HTR-8/SVneo (cell line): ENCODE measurements at regions not wholly inside any gene's neighbourhood (a gene's known extent, or its start where the extent isn't known, plus 50 kb on each side); places are given as distances from the start of the nearest gene placed in this dataset.

Experiments used
- DNase-seq: peaks from one replicate; pipeline ENCODE4 v3.0.0; 2011; ENCODE audit warnings: low spot score, mixed read lengths; ENCODE audit not compliant: insufficient read length
- FAIRE-seq: peaks from 2 replicates; lab custom pipeline; 2011; peaks lifted over from hg19 to GRCh38; lab: Jason Lieb, UNC

DNA sequence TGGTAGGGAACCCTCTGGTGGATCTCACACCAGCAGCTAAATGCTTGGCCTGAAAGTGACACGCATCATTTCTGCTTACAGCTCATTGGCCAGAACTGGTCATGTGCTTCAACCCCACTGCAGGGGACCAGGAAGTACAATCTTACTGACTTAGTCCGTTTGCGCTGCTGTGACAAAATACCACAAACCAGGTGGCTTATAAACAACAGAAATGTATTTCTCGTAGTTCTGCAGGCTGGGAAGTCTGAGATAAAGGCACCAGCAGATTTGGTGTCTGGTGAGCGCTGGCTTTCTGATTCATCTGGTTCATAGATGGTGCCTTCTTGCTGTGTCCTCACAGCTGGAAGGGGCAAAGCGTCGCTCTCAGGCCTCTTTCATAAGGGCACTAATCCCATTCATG lies 77.4 kb upstream of the SELENOK start:
- FAIRE-seq (no peak), DNase-seq (no peak)

DNA sequence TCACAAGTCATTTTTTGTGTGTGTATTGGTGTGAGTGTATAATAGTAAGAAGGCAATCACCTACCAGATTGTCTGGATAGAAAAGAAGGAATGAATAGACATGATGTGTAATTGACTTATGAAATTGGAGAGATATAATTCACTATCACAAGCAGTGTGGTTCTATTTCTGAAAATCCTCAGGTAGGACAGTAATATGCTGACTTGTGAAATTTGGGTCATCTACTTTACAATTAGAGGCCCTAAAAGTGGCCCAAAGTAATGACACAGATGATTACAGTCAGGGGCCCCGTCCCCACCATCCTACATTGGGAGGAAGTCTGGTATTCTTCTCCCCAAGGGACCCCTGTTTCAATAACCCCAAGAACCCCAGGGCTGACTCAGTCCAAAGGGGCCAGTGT lies 73.6 kb upstream of the SELENOK start:
- no peak for FAIRE-seq

DNA sequence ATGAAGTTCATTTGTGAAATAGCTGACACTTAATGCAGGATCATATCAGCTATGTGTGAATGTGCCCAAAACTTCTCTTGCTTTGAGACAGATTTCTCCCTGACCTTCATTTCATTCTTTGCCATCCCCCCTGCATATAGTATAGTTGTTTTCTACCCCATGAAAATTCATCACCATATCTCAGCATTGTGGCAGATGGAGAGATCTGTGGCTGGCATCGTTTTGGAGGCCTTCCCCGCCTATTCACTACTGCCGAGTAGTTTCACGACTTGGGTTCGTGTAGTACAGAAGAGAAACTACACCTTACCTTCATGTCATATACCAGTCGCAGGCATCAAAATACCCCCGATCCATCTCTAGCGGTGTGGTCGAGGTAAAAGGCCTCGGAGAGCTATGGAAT lies 66.2 kb upstream of the SELENOK start:
- FAIRE-seq (no peak), DNase-seq (no peak)

More for the DNA sequence above, 73.6 kb upstream of the SELENOK start:
- DNase-seq: no peak

DNA sequence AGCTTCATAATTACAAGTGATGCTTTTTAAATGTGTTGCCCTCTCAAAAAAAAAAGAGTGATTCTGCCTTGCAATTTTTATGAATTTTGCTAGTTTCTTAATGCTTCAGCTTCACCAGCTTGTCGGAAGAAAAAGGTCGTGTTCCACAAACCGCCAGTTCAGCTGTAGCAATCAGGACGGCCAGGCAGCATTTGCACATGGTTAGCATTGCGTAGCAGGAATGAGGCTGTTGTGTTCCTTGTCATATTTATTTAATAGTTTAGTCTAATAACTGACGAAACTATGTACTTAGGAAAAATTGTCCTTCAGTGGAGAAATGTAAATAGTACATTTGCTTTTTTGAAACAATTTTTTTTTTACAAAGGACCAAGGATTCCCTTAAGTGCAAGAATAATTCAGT lies 64.9 kb upstream of the SELENOK start:
- FAIRE-seq (no peak), DNase-seq (no peak)

DNA sequence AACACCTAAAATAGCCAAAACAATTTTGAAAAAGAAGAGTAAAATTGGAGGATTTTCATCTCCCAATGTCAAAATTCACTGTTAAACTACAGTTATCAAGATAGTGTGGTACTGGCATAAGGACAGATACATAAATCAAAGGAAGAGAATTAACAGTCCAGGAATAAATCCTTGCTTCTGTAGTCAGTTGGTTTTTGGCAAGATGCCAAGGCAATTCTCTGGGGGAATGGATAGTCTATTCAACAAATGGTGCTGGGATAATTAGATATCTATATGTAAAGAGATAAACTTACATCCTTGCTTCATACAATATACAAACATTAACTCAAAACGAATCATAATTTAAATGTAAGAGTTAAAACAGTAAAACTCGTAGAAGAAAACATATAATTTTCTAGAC lies 57.9 kb upstream of the SELENOK start:
- DNase-seq (no peak), FAIRE-seq (no peak)

DNA sequence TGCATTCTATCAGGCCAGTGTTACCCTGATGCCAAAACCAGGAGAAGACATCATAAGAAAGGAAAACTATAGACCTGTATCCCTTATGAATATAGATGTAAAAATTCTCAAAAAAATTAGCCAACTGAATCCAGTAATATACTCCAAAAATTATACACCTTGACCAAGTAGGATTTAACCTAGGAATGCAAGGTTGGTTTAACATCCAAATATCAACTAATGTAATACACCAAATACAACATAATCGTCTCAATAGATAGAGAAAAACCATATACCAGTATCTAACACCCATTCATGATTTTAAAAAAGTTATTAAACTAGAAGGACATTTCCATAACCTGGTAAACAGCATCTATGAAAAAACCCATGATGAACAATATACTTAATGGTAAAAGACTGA lies 56.5 kb upstream of the SELENOK start:
- FAIRE-seq (no peak), DNase-seq (no peak)

DNA sequence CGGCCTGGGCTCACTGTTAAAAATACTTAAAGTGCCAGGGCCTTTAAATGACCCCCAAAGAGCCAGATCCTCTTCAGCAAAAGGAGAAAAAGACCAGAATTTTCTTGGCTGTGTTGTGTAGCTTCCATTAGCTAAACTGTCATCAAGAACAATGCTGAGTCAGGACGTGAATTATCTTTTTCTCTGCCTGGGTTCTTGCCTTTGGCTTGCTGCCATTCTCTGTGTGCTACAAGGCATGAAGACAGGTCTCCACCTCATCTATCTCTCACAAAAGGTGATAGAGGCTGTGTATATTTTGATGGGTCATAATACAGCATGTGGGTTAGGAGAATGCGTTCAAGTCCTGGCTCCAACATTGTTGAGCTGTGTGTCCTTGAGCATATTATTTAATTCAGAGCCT lies 52.4 kb upstream of the SELENOK start:
- FAIRE-seq: no peak
- DNase-seq: no peak

DNA sequence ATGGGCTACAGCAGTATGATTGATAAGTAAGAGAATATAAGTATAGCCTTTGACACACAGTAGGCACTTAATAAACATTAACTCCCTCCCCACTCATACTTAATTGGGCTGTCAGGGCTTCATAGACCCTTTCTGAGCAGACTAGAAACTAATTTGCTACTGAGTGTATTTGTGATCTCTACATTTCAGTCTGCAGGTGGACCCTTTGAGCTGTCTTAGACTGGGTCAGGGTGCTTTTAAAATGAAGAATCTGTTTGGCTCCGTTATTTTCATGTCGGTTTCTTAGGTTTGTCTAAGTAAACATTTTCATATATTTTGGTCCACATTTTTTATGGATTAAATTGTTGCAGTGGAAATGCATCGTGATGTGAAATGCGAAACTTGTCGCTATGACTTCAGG lies 50.3 kb upstream of the SELENOK start:
- FAIRE-seq (no peak), DNase-seq (no peak)
